Fibroblast of pulmonary artery (primary cell): ENCODE measurements at regions not wholly inside any gene's neighbourhood (a gene's known extent, or its start where the extent isn't known, plus 50 kb on each side); places are given as distances from the start of the nearest gene placed in this dataset.

Experiments
- DNase-seq: peaks from one replicate; pipeline ENCODE4 v3.0.0-alpha.2; 2010; ENCODE audit warnings: low read depth
- H3K4me3 ChIP-seq: replicated peaks from 2 replicates; pipeline ENCODE4 v1.5.1; 2011; ENCODE audit warnings: low read depth, mild to moderate bottlenecking, control low read depth, low read length, moderate library complexity
- CTCF ChIP-seq: IDR thresholded peaks from 2 replicates; pipeline ENCODE4 v1.5.1; 2011; ENCODE audit warnings: mild to moderate bottlenecking, control low read depth, low read length, inconsistent platforms; ENCODE audit errors: missing control alignments

GRCh38 chr16:9518051-9518450 lies 426.6 kb downstream of the HAPSTR1 start:
- no peak for DNase-seq
- no peak overlapping the region for H3K4me3 ChIP-seq
- TF ChIP-seq CTCF: no peak

GRCh38 chr16:9518581-9518980 lies 427.1 kb downstream of the HAPSTR1 start:
- no peak overlapping the region for H3K4me3 ChIP-seq
- DNase-seq: no peak
- no peak for TF ChIP-seq CTCF

GRCh38 chr16:9521749-9522370 lies 430.4 kb downstream of the HAPSTR1 start:
- no peak overlapping the region for H3K4me3 ChIP-seq
- no peak for TF ChIP-seq CTCF
- DNase-seq: no peak

- TF ChIP-seq CTCF: no peak
- DNase-seq: no peak
- no peak overlapping the region for H3K4me3 ChIP-seq
Observed at GRCh38 chr16:9522614-9523013, 431.2 kb downstream of the HAPSTR1 start.

- no peak overlapping the region for H3K4me3 ChIP-seq
- TF ChIP-seq CTCF: no peak
- no peak for DNase-seq
Observed at GRCh38 chr16:9523994-9524393, 432.6 kb downstream of the HAPSTR1 start.

GRCh38 chr16:9525037-9525436 lies 433.6 kb downstream of the HAPSTR1 start:
- no peak for DNase-seq
- no peak overlapping the region for H3K4me3 ChIP-seq
- TF ChIP-seq CTCF: no peak

GRCh38 chr16:9526791-9527190 lies 435.3 kb downstream of the HAPSTR1 start:
- no peak overlapping the region for H3K4me3 ChIP-seq
- no peak for TF ChIP-seq CTCF
- DNase-seq: no peak
